ENCODE measurements at regions not wholly inside any gene's neighbourhood (a gene's known extent, or its start where the extent isn't known, plus 50 kb on each side); places are given as distances from the start of the nearest gene placed in this dataset.

GRCh38 chr20:24897974-24898373 lies 51.1 kb upstream of the CST7 start:
- ATAC-seq: no peak
- intact Hi-C loops (cut with DNase I): no loop called here

DNA sequence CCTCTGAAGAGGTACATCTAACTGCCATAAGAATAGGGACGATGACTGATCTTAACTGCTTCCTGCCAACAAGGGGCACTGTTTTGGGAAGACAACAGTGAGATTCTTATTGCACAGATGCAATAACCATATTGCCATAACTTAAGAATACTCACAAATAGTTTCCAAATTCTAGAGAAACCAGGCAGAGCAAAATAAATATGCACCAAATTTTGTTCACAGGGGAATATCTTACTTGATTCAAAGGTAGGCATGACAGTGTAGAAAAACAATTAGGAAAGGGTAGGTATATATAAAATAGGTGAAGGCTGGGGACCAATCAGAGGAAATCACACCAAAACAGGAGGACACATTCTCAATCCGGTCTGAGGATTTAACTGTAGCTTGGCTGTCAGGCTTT lies 49.9 kb upstream of the CST7 start:
- ATAC-seq (no peak), DNase-seq (ENCODE audit: missing footprints) (no peak)
- intact Hi-C loops (cut with DNase I): no loop called here

More at GRCh38 chr20:24897974-24898373, 51.1 kb upstream of the CST7 start:
- no peak for DNase-seq (ENCODE audit: missing footprints)

Measured in Right ventricle myocardium inferior (tissue), 1 donor.